HFFc6 (cell line): ENCODE measurements at regions not wholly inside any gene's neighbourhood (a gene's known extent, or its start where the extent isn't known, plus 50 kb on each side); places are given as distances from the start of the nearest gene placed in this dataset.

ENCODE experiments used
- DNase-seq: peaks from one replicate; pipeline ENCODE4 v3.0.0-alpha.2; 2018
- H3K27ac Mint-ChIP-seq: 2 replicates; pipeline ENCODE4 v1.8.0; 2020; ENCODE audit warnings: mild to moderate bottlenecking, mixed read lengths
- H3K27me3 Mint-ChIP-seq: 2 replicates; pipeline ENCODE4 v1.8.0; 2021; ENCODE audit warnings: mild to moderate bottlenecking, moderate library complexity, mixed read lengths; ENCODE audit not compliant: insufficient read depth
- H3K36me3 Mint-ChIP-seq: 2 replicates; pipeline ENCODE4 v1.8.0; 2021; ENCODE audit warnings: low read depth, mixed read lengths
- H3K4me1 Mint-ChIP-seq: 2 replicates; pipeline ENCODE4 v1.8.0; 2020; ENCODE audit warnings: low read depth, mixed read lengths
- H3K4me3 Mint-ChIP-seq: 2 replicates; pipeline ENCODE4 v1.8.0; 2020; ENCODE audit warnings: mild to moderate bottlenecking, moderate library complexity, mixed read lengths
- H3K9me3 Mint-ChIP-seq: 2 replicates; pipeline ENCODE4 v1.8.0; 2020; ENCODE audit warnings: mild to moderate bottlenecking, mixed read lengths
- CTCF ChIP-seq: fragments of 200-600 bp; sonication (generic); IDR thresholded peaks from 2 replicates; pipeline ENCODE4 v1.5.0; 2021; ENCODE audit warnings: antibody characterized with exemption, mild to moderate bottlenecking

- H3K27me3 Mint-ChIP-seq, result peaks cover 4% of the 10 kb centered on the region; the same call in 1 of the 2 replicates
- no peaks in the 10 kb centered on the region for H3K9me3 Mint-ChIP-seq
- no peaks in the 10 kb centered on the region for H3K36me3 Mint-ChIP-seq
- H3K4me3 Mint-ChIP-seq, result no peak overlapping the region
- H3K27ac Mint-ChIP-seq, result no peak overlapping the region
- no peaks in the 10 kb centered on the region for H3K4me1 Mint-ChIP-seq
- TF ChIP-seq CTCF, result no peak
- DNase-seq, result no peak
Observed at GRCh38 chr10:57822965-57823364, 444.7 kb downstream of the IPMK start.

- H3K4me3 Mint-ChIP-seq, result no peak overlapping the region
- no peak for DNase-seq
Observed at GRCh38 chr10:57818522-57818921, 449.2 kb downstream of the IPMK start.

GRCh38 chr10:57817741-57818140, 450.0 kb downstream of the IPMK start:
- H3K4me3 Mint-ChIP-seq, result no peak overlapping the region
- no peaks in the 10 kb centered on the region for H3K36me3 Mint-ChIP-seq
- peaks cover 4% of the 10 kb centered on the region for H3K27me3 Mint-ChIP-seq
- H3K4me1 Mint-ChIP-seq, result no peaks in the 10 kb centered on the region
- TF ChIP-seq CTCF, result no peak
- H3K9me3 Mint-ChIP-seq, result no peaks in the 10 kb centered on the region
- DNase-seq, result no peak
- no peak overlapping the region for H3K27ac Mint-ChIP-seq

More at GRCh38 chr10:57818522-57818921, 449.2 kb downstream of the IPMK start:
- H3K9me3 Mint-ChIP-seq, result no peaks in the 10 kb centered on the region
- peaks cover 4% of the 10 kb centered on the region for H3K27me3 Mint-ChIP-seq
- TF ChIP-seq CTCF, result no peak
- no peaks in the 10 kb centered on the region for H3K4me1 Mint-ChIP-seq
- H3K36me3 Mint-ChIP-seq, result no peaks in the 10 kb centered on the region
- no peak overlapping the region for H3K27ac Mint-ChIP-seq

- peaks cover 4% of the 10 kb centered on the region for H3K27me3 Mint-ChIP-seq
- no peaks in the 10 kb centered on the region for H3K36me3 Mint-ChIP-seq
- no peaks in the 10 kb centered on the region for H3K4me1 Mint-ChIP-seq
- TF ChIP-seq CTCF, result no peak
- H3K9me3 Mint-ChIP-seq, result no peaks in the 10 kb centered on the region
- no peak for DNase-seq
- H3K4me3 Mint-ChIP-seq, result no peak overlapping the region
- no peak overlapping the region for H3K27ac Mint-ChIP-seq
Observed at GRCh38 chr10:57815949-57816348, 451.7 kb downstream of the IPMK start.

GRCh38 chr10:57809961-57810360, 457.7 kb downstream of the IPMK start:
- Mint-ChIP-seq H3K36me3 (no peaks in the 10 kb centered on the region), H3K4me3 (no peak overlapping the region), H3K27ac (no peak overlapping the region), H3K4me1 (no peaks in the 10 kb centered on the region), H3K9me3 (no peaks in the 10 kb centered on the region), H3K27me3 (peaks cover 10% of the 10 kb centered on the region)
- TF ChIP-seq CTCF, result no peak
- DNase-seq, result no peak

GRCh38 chr10:57807906-57808305, 459.8 kb downstream of the IPMK start:
- DNase-seq, result no peak
- Mint-ChIP-seq H3K27ac (no peak overlapping the region), H3K36me3 (no peaks in the 10 kb centered on the region), H3K9me3 (no peaks in the 10 kb centered on the region), H3K4me3 (no peak overlapping the region), H3K27me3 (peaks cover 13% of the 10 kb centered on the region), H3K4me1 (no peaks in the 10 kb centered on the region)
- no peak for TF ChIP-seq CTCF
